ENCODE measurements at regions not wholly inside any gene's neighbourhood (a gene's known extent, or its start where the extent isn't known, plus 50 kb on each side); places are given as distances from the start of the nearest gene placed in this dataset.

DNA sequence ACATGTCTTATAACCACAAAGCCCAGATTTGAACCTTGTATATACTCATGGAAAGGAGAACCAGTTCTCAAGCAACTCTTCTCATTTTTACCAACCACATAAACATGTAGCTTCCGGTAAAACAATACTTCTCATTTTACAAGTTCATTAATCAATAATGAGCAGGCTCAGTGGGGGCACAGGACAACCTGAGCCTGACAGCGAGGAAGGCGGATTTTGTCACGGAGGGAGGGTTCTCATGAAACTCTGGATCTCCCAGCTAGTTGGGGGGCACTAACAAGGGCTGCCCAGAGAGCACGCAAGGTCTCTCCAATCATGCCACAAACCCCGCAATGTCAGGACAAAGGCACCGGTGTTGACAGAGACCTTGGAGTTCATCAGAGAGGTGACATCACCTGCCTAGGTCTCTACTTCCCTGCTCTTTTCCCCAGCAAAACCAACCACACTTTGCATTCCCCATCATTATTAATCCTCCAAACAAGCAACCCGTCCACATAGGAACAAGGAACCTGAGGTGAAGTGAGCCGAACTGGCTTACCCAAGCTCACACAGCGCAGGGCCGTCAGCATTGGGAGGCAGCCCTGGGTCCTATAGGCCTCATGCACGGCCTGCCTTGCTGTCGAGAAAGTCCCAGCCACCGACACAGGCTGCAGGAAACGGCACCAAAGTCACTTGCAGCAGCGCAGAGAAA, 192.1 kb upstream of the KLF14 start:
- ChIA-PET POLR2A (interaction anchor here (0.7 kb wide), 1 partner anchor 22 kb away, joined by 3 read pairs; no protein-coding TSS in a partner anchor), RAD21 (ENCODE audit: low non-redundant PET in 1 of 2, low total read pairs in 2 of 2, uncharacterized antibody in 2 of 2, unreplicated experiment in 2 of 2) (interaction anchor here in 1 of 2 experiments (0.7 kb wide), 1 partner anchor 28 kb away, joined by 3 read pairs; no protein-coding TSS in a partner anchor), CTCF (no interaction called here)
- no TSS peak for BruUV-seq (replicated peaks)
- Histone ChIP-seq H3K9me3 (ENCODE audit: control insufficient read depth in 1 of 2, insufficient read depth in 1 of 2, low read depth in 1 of 2, low read length in 2 of 2) (no peaks in the 10 kb centered on the region), H3K9me2 (ENCODE audit: insufficient read depth) (no peaks in the 10 kb centered on the region), H3K9ac (ENCODE audit: low read length) (peak overlapping the region; percentile 80; the same call in 1 of the 2 replicates), H3K4me2 (ENCODE audit: low read length) (no peak overlapping the region), H3K4me1 (ENCODE audit: control insufficient read depth in 1 of 2, insufficient read depth in 2 of 2, low read length in 2 of 2) (peaks cover 84 to 100% of the 10 kb centered on the region in 2 experiments), H3K4me3 (replicated peaks in 1 of 2; ENCODE audit: low read depth in 1 of 2, low read length in 2 of 2) (no peak overlapping the region), H2AFZ (ENCODE audit: low read depth, low read length, poor library complexity, severe bottlenecking) (no peak overlapping the region), H3K27ac (ENCODE audit: low read depth, low read length) (peak overlapping the region; percentile 99), H3K79me2 (ENCODE audit: insufficient read depth, low read length) (peaks cover 100% of the 10 kb centered on the region), H3K27me3 (ENCODE audit: insufficient read depth, low read length) (no peaks in the 10 kb centered on the region), H3K36me3 (ENCODE audit: control insufficient read depth in 1 of 2, insufficient read depth in 2 of 2, low read length in 2 of 2) (peaks cover 3 to 40% of the 10 kb centered on the region in 2 experiments; a peak in 3 of 4 replicates), H4K20me1 (ENCODE audit: insufficient read depth) (no peaks in the 10 kb centered on the region)
- DNase-seq (ENCODE audit: low read depth, low spot score): no peak
- TF ChIP-seq POLR2A (IDR thresholded peaks at IDR 0.05; ENCODE audit: borderline replicate concordance, extremely low read depth, insufficient read depth, insufficient read length) (no peak), POLR2AphosphoS5 (IDR thresholded peaks at IDR 0.05; ENCODE audit: low read depth, low read length) (peak; percentile 10; the same call in 1 of the 2 replicates), SIN3A (IDR thresholded peaks at IDR 0.05; ENCODE audit: low read depth) (no peak)
- TF ChIP-seq, protein P1, sequence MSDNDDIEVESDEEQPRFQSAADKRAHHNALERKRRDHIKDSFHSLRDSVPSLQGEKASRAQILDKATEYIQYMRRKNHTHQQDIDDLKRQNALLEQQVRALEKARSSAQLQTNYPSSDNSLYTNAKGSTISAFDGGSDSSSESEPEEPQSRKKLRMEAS (IDR thresholded peaks at IDR 0.05): no peak
- ATAC-seq: peak; percentile 28
- intact Hi-C loops (cut with micrococcal nuclease): no loop called here

DNA sequence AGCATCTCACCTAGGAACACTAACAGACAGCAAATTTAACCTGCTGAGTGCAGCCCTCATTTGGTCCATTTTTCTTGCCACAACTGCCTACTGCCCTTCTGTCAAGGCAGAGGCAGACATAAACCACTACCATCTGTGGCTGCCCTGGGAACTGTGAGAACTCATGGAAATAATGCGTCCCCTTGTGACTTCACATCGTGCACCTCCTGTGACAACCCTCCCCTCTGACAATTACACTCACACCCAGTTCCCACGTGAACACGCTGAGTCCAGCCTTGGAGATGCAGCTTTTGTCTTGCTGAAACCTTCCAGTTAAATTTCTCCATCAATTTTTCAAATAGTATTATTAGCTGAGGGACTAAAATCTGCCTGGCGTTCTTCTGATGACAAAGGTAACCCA, 193.1 kb upstream of the KLF14 start:
- H3K9me2 ChIP-seq (ENCODE audit: insufficient read depth): no peaks in the 10 kb centered on the region
- no peak for TF ChIP-seq ZFX (IDR thresholded peaks at IDR 0.05)
- TF ChIP-seq POLR2AphosphoS5 (IDR thresholded peaks at IDR 0.05; ENCODE audit: low read depth, low read length): 0 out of 2 replicates have a peak, but pooled peaks have one; percentile 29
- H3K27me3 ChIP-seq (ENCODE audit: insufficient read depth, low read length): no peaks in the 10 kb centered on the region
- ATAC-seq: no peak
- H2AFZ ChIP-seq (ENCODE audit: low read depth, low read length, poor library complexity, severe bottlenecking): no peak overlapping the region
- no peak for DNase-seq (ENCODE audit: low read depth, low spot score)
- peaks cover 3 to 32% of the 10 kb centered on the region in 2 experiments for H3K36me3 ChIP-seq (ENCODE audit: control insufficient read depth in 1 of 2, insufficient read depth in 2 of 2, low read length in 2 of 2)
- ChIA-PET POLR2A (no interaction called here), CTCF (no interaction called here), RAD21 (ENCODE audit: low non-redundant PET in 1 of 2, low total read pairs in 2 of 2, uncharacterized antibody in 2 of 2, unreplicated experiment in 2 of 2) (no interaction called here)
- no TSS peak for BruUV-seq (replicated peaks)
- intact Hi-C loops (cut with micrococcal nuclease): no loop called here
- H3K9ac ChIP-seq (ENCODE audit: low read length): peak overlapping the region; percentile 32; the same call in 1 of the 2 replicates
- H3K27ac ChIP-seq (ENCODE audit: low read depth, low read length): peak overlapping the region; percentile 99
- no peaks in the 10 kb centered on the region for H4K20me1 ChIP-seq (ENCODE audit: insufficient read depth)
- no peaks in the 10 kb centered on the region for H3K9me3 ChIP-seq (ENCODE audit: control insufficient read depth in 1 of 2, insufficient read depth in 1 of 2, low read depth in 1 of 2, low read length in 2 of 2)
- peaks cover 100% of the 10 kb centered on the region for H3K79me2 ChIP-seq (ENCODE audit: insufficient read depth, low read length)
- H3K4me2 ChIP-seq (ENCODE audit: low read length): no peak overlapping the region
- H3K4me1 ChIP-seq (ENCODE audit: control insufficient read depth in 1 of 2, insufficient read depth in 2 of 2, low read length in 2 of 2): peaks cover 86 to 100% of the 10 kb centered on the region in 2 experiments
- no peak overlapping the region for H3K4me3 ChIP-seq (replicated peaks in 1 of 2; ENCODE audit: low read depth in 1 of 2, low read length in 2 of 2)
